Spleen (tissue), 7 donors: ENCODE measurements at regions not wholly inside any gene's neighbourhood (a gene's known extent, or its start where the extent isn't known, plus 50 kb on each side); places are given as distances from the start of the nearest gene placed in this dataset.

ENCODE experiments used
- CTCF ChIP-seq, 11 experiments: fragments of 200-600 bp in 7 of 11; fragments of 450-650 bp in 4 of 11; sonication (generic) in 4 of 11; IDR thresholded peaks in 8 of 11; conservative IDR thresholded peaks in 3 of 11; 1 replicate in 7 of 11; 2 replicates in 4 of 11; pipeline versions ENCODE4 v1.4.0 to v1.8.0; 2016 to 2021; ENCODE audit warnings: antibody characterized with exemption in 11 of 11, inconsistent platforms in 4 of 11, mild to moderate bottlenecking in 1 of 11
- POLR2A ChIP-seq, 3 donors: fragments of 450-650 bp; IDR thresholded peaks; one replicate each; pipeline ENCODE4 v1.5.1; 2017; ENCODE audit warnings: antibody characterized with exemption in 3 of 3, mild to moderate bottlenecking in 1 of 3
- POLR2AphosphoS5 ChIP-seq, 3 donors: sonication (generic); formaldehyde crosslinking; IDR thresholded peaks; one replicate each; pipeline ENCODE4 v1.5.1; 2017; ENCODE audit warnings: antibody characterized with exemption in 3 of 3
- donor health status: DM: no; HTN: no; CAD: no; lungs with moderate emphysema.
- donor health status: DM: no; HTN: no; CAD: no.
- donor health status: DM: no; HTN: no; CAD: no.

GRCh38 chr2:156896294-156896693, 361.2 kb upstream of the GALNT5 start:
- no peak for TF ChIP-seq POLR2AphosphoS5 (IDR thresholded peaks at IDR 0.05)
- no peak for TF ChIP-seq CTCF (IDR thresholded peaks at IDR 0.05 in 8 of 11, conservative IDR thresholded peaks at IDR 0.05 in 3 of 11)
- no peak for TF ChIP-seq POLR2A (IDR thresholded peaks at IDR 0.05)
